ENCODE measurements at regions not wholly inside any gene's neighbourhood (a gene's known extent, or its start where the extent isn't known, plus 50 kb on each side); places are given as distances from the start of the nearest gene placed in this dataset.

- Histone ChIP-seq H4K20me1 (ENCODE audit: insufficient read depth) (no peaks in the 10 kb centered on the region), H3K9me2 (ENCODE audit: insufficient read depth) (no peaks in the 10 kb centered on the region), H3K36me3 (ENCODE audit: control insufficient read depth in 1 of 2, insufficient read depth in 2 of 2, low read length in 2 of 2) (no peaks in the 10 kb centered on the region), H3K4me2 (ENCODE audit: low read length) (no peak overlapping the region), H3K27ac (ENCODE audit: low read depth, low read length) (no peak overlapping the region), H3K27me3 (ENCODE audit: insufficient read depth, low read length) (no peaks in the 10 kb centered on the region), H3K4me1 (ENCODE audit: control insufficient read depth in 1 of 2, insufficient read depth in 2 of 2, low read length in 2 of 2) (peaks cover 0 to 4% of the 10 kb centered on the region in 2 experiments; a peak in 1 of 4 replicates), H3K79me2 (ENCODE audit: insufficient read depth, low read length) (no peaks in the 10 kb centered on the region), H3K9me3 (ENCODE audit: control insufficient read depth in 1 of 2, insufficient read depth in 1 of 2, low read depth in 1 of 2, low read length in 2 of 2) (no peaks in the 10 kb centered on the region), H3K4me3 (replicated peaks in 1 of 2; ENCODE audit: low read depth in 1 of 2, low read length in 2 of 2) (no peak overlapping the region), H3K9ac (ENCODE audit: low read length) (no peak overlapping the region), H2AFZ (ENCODE audit: low read depth, low read length, poor library complexity, severe bottlenecking) (no peak overlapping the region)
- ChIA-PET CTCF (interaction anchor here (0.9 kb wide), 1 partner anchor 9 kb away, joined by 3 read pairs; no protein-coding TSS in a partner anchor), RAD21 (ENCODE audit: low non-redundant PET in 1 of 2, low total read pairs in 2 of 2, uncharacterized antibody in 2 of 2, unreplicated experiment in 2 of 2) (interaction anchor here in 1 of 2 experiments (0.6 kb wide), 1 partner anchor 9 kb away, joined by 4 read pairs; no protein-coding TSS in a partner anchor), POLR2A (no interaction called here)
- no peak for TF ChIP-seq ZFX (IDR thresholded peaks at IDR 0.05)
- TF ChIP-seq EGR1 (IDR thresholded peaks at IDR 0.05; ENCODE audit: low read depth) = no peak
- TF ChIP-seq RAD21 (IDR thresholded peaks at IDR 0.05; ENCODE audit: low read depth) = no peak
- TF ChIP-seq, protein P1, sequence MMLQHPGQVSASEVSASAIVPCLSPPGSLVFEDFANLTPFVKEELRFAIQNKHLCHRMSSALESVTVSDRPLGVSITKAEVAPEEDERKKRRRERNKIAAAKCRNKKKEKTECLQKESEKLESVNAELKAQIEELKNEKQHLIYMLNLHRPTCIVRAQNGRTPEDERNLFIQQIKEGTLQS (IDR thresholded peaks at IDR 0.05) = no peak
- TF ChIP-seq POLR2AphosphoS5 (IDR thresholded peaks at IDR 0.05; ENCODE audit: low read depth, low read length) = no peak
- TF ChIP-seq EZH2phosphoT487 (IDR thresholded peaks at IDR 0.05; ENCODE audit: borderline replicate concordance) = no peak
- no peak for TF ChIP-seq SP1 (IDR thresholded peaks at IDR 0.05; ENCODE audit: low read depth)
- TF ChIP-seq EZH2 (IDR thresholded peaks at IDR 0.05) = no peak
- no peak for TF ChIP-seq SRF (IDR thresholded peaks at IDR 0.05; ENCODE audit: low read depth)
- TF ChIP-seq JUND (IDR thresholded peaks at IDR 0.05) = no peak
- no peak for ATAC-seq
- intact Hi-C loops (cut with micrococcal nuclease) = no loop called here
- DNase-seq (ENCODE audit: low read depth, low spot score) = no peak
- no TSS peak for BruUV-seq (replicated peaks)
Observed at GRCh38 chr14:100671386-100671901, 55.2 kb upstream of the DLK1 start.

DNA sequence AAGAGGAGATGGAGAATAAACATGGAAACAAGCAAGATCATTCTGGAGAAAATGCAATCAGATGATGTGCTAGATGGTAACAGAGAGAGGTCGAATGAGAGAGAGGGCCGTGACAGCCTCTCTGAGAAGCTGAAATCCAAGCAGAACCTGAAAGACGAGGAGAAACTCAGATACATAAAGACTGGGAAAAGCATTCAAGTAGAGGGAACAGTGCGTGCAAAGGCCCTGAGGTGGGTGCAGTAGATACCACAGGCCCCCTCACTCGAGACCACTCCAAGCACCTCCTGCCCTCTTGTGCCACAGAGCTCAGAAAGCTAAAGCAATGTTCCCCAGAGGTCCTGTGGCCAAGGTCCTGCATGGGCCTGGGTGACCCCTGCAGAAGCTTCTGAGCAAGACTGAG, 54.8 kb upstream of the DLK1 start:
- ChIA-PET POLR2A (no interaction called here), RAD21 (ENCODE audit: low non-redundant PET in 1 of 2, low total read pairs in 2 of 2, uncharacterized antibody in 2 of 2, unreplicated experiment in 2 of 2) (interaction anchor here in 1 of 2 experiments (0.6 kb wide), 1 partner anchor 9 kb away, joined by 4 read pairs; no protein-coding TSS in a partner anchor), CTCF (interaction anchor here (0.9 to 2.1 kb wide), 2 partner anchors 9 kb away, joined by 3 to 7 read pairs; no protein-coding TSS in a partner anchor)
- Histone ChIP-seq H3K9ac (ENCODE audit: low read length) (no peak overlapping the region), H2AFZ (ENCODE audit: low read depth, low read length, poor library complexity, severe bottlenecking) (no peak overlapping the region), H3K79me2 (ENCODE audit: insufficient read depth, low read length) (no peaks in the 10 kb centered on the region), H4K20me1 (ENCODE audit: insufficient read depth) (no peaks in the 10 kb centered on the region), H3K4me1 (ENCODE audit: control insufficient read depth in 1 of 2, insufficient read depth in 2 of 2, low read length in 2 of 2) (peaks cover 0 to 4% of the 10 kb centered on the region in 2 experiments; a peak in 1 of 4 replicates), H3K27ac (ENCODE audit: low read depth, low read length) (no peak overlapping the region), H3K4me3 (replicated peaks in 1 of 2; ENCODE audit: low read depth in 1 of 2, low read length in 2 of 2) (no peak overlapping the region), H3K36me3 (ENCODE audit: control insufficient read depth in 1 of 2, insufficient read depth in 2 of 2, low read length in 2 of 2) (no peaks in the 10 kb centered on the region), H3K9me2 (ENCODE audit: insufficient read depth) (no peaks in the 10 kb centered on the region), H3K27me3 (ENCODE audit: insufficient read depth, low read length) (no peaks in the 10 kb centered on the region), H3K4me2 (ENCODE audit: low read length) (no peak overlapping the region), H3K9me3 (ENCODE audit: control insufficient read depth in 1 of 2, insufficient read depth in 1 of 2, low read depth in 1 of 2, low read length in 2 of 2) (no peaks in the 10 kb centered on the region)
- no peak for TF ChIP-seq TCF7L2 (IDR thresholded peaks at IDR 0.05; ENCODE audit: borderline replicate concordance, extremely low read depth, insufficient read depth, insufficient read length)
- TF ChIP-seq SIN3A (IDR thresholded peaks at IDR 0.05; ENCODE audit: low read depth) = no peak
- no peak for TF ChIP-seq POLR2A (IDR thresholded peaks at IDR 0.05; ENCODE audit: borderline replicate concordance, extremely low read depth, insufficient read depth, insufficient read length)
- no peak for TF ChIP-seq SP1 (IDR thresholded peaks at IDR 0.05; ENCODE audit: low read depth)
- no peak for TF ChIP-seq FOSL1 (IDR thresholded peaks at IDR 0.05; ENCODE audit: low read depth)
- no peak for TF ChIP-seq SRF (IDR thresholded peaks at IDR 0.05; ENCODE audit: low read depth)
- TF ChIP-seq ZFX (IDR thresholded peaks at IDR 0.05) = no peak
- TF ChIP-seq, protein P2, sequence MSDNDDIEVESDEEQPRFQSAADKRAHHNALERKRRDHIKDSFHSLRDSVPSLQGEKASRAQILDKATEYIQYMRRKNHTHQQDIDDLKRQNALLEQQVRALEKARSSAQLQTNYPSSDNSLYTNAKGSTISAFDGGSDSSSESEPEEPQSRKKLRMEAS (IDR thresholded peaks at IDR 0.05) = no peak
- TF ChIP-seq CEBPB (IDR thresholded peaks at IDR 0.05; ENCODE audit: low read depth) = no peak
- TF ChIP-seq EGR1 (IDR thresholded peaks at IDR 0.05; ENCODE audit: low read depth) = no peak
- TF ChIP-seq ZNF274 (IDR thresholded peaks at IDR 0.05; ENCODE audit: low read depth, low read length) = no peak
- TF ChIP-seq, protein P1 (IDR thresholded peaks at IDR 0.05) = no peak
- no TSS peak for BruUV-seq (replicated peaks)
- intact Hi-C loops (cut with micrococcal nuclease) = no loop called here
- ATAC-seq (no peak), DNase-seq (ENCODE audit: low read depth, low spot score) (no peak)

Measured in HCT116 (cell line).